IPS-NIHi11 (cell line): ENCODE measurements at regions not wholly inside any gene's neighbourhood (a gene's known extent, or its start where the extent isn't known, plus 50 kb on each side); places are given as distances from the start of the nearest gene placed in this dataset.

Source experiments
- DNase-seq: peaks from one replicate; pipeline ENCODE4 v3.0.0; 2012; ENCODE audit warnings: mixed read lengths, low spot score

DNA sequence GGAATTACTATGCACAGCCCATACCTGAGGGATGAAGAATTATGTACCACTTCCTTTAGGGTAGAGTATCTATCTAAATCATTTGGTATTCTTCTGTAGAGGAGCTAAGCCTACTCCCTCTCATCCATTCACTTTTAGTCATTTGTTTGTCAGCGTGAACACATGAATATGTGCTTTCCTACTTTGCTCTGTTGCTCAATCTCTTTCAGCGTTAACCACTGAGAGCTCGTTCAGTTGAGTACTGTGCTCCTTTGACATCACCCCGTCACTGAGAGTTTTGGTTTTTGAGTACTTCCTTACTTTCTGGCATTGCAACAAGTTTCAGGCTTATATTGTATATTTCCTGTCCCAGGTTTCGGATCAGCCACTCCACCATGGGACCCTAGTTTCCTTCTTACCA, 700.6 kb downstream of the NLGN4X start:
- no peak for DNase-seq

DNA sequence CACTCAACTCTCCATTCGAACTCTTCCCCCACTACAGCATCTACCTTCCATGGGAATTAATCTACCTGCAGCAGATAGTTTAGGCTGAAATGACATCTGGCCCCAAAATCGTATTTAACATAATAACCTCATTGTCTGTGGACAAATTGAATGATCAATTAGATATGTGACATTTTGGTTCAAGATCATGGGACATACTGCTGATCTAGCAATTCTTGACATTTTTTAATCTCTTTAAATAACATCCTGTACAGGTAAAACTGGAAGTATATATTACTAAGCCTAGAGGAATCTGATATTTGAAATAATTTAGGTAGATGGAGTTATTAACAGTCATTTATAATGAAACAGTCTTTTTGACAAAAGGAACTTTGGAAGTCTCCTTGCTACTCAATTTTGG, 702.5 kb downstream of the NLGN4X start:
- DNase-seq: no peak

DNA sequence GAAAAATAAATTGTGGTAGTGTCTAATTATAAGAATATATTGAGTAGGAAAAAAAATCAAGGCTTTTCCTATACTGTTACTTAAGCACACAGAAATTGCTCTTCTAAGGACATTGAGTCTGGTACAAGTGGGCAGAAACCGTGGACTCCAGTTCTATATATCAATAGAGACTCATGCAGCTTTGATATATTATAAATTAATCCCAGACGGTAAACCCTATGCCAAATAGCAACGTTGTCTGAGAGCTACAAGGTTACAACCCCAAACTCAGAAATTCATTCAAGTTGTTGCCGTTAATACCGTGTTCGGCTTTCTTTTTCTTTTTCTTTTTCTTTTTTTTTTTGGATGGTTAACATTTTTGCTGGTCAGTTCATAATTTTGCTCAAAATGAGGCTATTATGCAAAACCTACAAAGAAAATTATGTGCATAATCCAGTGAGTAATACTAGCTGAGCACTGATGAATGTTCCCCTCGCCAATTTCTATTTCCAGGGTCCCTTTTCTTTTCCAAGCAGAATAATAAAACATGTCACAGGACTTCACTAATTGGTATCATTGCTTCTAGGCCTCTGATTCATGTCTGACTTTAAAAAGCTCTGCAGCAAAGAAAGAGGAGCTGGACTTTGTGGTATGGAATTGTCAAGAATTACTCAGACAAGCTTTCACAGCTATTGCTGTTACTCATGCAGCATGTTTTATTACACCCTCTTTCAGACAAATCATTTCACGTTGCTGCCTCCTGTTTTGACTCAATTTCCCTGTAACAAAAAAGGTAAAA, 737.7 kb downstream of the NLGN4X start:
- DNase-seq: no peak

DNA sequence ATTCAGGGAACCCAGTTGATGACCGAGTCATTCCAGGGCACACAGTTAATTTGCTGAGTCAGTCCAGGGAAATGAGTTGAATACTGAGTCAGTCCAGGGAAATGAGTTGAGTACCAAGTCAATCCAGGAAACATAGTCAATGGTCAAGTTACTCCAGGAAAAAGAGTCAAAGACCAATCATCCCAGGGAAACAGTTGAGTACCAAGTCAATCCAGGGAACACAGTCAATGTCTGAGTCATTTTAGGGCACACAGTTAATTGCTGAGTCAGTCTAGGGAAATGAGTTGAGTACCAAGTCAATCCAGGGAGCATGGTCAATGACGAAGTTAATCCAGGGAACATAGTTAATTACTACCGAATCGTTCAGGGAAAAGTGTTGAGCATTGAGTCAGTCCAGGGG, 754.4 kb downstream of the NLGN4X start:
- DNase-seq: no peak

DNA sequence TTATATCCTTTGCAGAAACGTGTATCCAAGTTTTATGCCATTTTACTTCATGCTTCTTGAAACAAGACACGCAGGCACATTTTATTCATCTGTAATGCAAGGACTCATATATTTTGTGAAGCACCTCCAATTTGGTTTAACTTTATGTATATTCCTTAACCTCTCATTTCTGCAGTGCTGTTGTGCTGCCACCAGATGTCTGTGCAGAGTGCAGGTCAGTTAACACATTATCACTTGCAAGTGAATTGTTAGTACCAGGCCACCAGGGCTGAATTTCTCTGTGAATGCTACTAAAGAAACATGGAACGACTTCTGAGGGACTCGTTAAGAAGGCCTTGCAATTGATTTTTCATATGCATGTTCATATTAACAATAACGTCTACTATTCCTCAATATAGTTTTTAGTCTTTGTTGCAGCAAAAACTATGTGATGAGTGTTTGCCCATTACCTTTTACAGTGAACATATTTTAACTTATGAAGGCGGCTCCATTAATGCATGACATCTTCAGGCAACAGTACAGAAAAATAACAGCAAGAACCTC, 770.3 kb downstream of the NLGN4X start:
- DNase-seq: peak; percentile 3

DNA sequence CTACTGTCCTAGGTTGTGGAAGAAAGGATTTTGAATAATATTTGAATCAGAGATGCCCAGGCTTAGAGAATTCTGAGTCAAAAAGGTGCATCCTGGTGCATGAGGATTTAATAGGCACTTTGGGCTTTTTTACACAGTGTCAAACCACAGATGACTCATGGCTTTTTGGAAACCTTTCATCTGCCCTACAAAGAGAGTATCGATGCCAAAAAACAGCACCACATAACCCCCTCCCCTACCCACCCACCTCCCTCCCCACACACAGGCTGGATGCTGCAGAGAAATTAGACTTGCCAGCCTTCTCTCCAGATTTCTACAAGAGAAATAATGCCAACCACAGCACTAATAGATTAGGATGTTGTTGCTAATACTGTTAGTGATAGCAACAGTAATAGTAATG, 779.3 kb downstream of the NLGN4X start:
- DNase-seq: no peak

DNA sequence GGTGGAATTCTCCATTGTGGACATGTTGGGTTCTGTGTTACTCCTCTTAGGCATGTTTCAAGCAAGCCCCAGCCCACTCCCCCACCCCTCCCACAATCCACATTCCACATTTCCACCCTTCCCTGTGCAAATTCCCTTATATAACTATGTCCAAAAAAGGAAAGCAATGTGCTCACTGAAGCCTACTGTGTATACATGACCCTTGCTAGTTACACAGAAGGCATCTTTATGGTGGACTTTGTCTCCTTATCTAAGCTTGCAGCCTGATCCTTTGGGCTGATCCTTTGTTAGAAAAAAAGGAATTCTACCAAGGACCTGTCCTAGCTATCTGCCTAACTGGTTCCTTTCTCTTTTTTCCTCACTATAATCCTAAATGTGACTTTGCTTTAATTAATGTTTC, 796.8 kb downstream of the NLGN4X start:
- DNase-seq: no peak

DNA sequence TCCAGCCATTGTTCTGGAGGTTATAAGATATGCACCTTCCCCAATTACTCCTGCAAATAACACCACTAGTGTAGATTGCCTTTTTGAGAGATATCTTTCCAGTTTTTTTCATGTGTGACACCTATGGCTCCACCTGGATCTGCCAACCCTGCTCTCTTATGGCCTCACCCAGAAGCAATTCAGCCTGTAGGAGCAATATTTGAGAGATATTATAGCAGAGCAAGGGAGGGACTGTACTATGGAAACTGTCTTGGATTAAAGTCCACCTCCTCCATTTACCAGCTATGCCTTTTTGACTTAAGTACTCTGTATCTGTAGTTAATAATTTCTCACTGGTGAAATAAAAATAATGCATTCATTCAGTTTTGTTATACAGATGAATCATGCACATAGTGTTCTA, 803.5 kb downstream of the NLGN4X start:
- no peak for DNase-seq

DNA sequence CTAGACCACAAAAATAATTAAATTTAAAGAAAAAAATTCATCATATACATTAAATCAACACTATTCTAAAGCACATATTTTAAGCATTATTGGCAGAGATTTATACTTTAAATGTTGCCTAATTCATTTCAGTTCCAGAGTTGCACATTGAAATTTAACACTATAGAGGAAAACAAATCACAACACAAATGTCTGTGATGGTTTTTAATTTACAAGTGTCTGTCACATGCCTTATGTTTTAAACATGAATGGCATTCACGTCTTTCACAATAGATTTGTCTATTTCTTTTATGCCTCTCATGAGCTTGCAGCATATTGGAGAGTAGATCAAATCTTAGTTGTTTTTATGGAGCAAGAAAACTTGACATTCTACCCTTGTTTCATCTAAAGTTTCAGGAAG, 811.3 kb downstream of the NLGN4X start:
- DNase-seq: no peak

DNA sequence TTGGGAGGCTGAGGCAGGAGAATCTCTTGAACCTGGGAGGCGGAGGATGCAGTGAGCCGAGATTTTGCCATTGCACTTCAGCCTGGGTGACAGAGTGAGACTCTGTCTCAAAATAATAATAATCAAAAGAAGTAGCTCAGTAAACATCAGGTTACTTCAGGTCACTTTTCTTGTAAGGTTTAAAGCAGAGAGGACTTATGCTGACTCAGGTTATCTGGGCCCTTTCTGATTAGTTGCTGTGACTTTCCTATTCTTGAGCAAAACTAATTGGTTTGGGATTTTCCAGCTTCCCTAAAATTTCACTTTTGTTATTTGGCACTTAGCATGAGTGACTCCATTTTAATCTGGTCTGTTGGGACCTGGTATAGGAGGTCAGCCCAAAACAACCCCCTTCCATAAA, 812.9 kb downstream of the NLGN4X start:
- DNase-seq: no peak

DNA sequence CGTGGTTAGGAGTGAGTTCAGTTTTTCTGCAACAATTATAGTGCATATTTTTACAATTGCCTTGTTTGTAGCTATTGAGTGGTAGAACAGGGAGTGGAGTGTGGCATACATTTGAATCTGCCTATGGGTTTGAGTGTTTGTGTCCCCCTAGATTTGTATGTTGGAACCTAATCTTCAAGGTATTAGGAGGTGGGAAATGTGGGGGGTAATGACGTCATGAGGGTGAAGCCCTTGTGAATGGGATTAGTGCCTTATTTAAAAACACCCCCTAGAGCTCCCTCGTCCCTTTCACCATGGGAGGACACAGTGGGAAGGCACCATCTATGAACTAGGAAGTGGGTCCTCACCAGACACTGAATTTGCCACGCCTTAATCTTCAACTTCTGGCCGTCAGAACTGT, 819.6 kb downstream of the NLGN4X start:
- no peak for DNase-seq

DNA sequence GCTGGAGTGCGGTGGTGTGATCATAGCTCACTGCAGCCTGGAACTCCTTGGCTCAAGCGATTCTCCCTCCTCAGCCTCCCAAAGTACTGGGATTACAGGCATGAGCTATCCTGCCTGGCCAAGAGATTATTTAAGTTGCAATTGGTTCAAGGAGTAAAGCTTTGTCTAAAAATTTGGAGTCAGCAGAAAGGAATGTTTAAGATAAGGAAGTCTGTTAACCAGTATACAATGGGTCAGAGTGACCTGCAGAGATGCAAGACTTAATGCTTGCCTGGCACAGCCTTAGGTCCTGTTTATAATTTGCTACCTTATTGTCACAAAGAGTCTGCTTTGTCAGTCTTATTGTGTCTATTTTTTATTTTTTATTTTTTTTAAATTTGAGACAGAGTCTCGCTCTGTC, 826.2 kb downstream of the NLGN4X start:
- no peak for DNase-seq

DNA sequence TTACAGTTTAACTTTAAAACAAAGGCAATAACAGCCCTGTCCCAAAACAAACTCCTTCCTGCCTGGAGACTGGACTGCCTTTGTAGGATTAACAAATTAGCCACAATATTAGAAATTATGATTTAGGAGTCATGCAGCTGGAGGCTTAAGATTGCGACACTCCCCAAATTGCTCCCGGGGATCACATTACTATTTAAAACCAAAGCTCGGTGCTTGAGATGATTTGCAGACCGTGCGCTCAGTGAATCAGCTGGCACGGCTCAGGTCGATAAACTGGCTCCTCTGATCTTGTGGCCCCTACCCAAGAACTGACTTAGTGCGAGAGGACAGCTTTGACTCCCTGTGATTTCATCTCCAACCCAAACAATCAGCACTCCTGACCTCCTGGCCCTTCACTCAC, 829.3 kb downstream of the NLGN4X start:
- no peak for DNase-seq

DNA sequence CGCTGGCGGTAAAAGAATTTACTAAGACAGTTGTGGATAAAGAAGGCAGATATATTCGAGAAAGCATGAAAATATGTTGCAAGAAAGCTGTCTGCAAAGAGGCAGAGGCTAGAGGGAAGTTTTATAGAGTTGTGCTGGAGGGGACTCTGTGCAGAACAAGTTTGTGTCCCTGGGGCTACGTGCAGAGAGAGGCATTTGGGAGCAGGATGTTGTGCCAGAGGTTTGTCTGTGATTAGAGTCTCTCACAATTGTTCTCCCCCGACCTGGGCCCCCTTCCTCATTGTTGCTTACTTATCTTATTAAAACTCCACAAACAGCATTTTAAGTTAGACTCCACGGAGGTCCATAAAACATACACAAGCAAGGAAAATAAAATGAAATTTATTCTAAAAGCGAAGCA, 831.3 kb downstream of the NLGN4X start:
- no peak for DNase-seq

DNA sequence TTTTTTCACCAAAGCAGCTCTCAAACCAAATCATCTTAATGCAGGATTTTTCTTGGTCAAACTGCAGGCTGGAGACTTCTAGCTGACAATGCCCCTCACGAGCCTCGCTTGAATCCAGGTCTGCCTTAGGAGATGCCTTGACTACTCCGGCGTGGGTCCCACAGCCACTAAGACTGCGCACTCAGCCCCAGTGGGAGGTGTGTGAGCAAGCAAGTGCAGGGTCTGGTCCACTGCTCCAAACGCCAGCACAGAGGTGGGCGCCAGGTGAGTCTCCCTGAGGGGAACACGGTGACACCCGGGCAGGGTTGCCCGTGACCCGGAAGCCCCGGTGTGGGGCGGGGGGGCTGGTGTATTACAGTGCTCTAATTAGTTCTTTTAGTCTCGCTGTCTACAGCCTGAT, 838.3 kb downstream of the NLGN4X start:
- DNase-seq: no peak

DNA sequence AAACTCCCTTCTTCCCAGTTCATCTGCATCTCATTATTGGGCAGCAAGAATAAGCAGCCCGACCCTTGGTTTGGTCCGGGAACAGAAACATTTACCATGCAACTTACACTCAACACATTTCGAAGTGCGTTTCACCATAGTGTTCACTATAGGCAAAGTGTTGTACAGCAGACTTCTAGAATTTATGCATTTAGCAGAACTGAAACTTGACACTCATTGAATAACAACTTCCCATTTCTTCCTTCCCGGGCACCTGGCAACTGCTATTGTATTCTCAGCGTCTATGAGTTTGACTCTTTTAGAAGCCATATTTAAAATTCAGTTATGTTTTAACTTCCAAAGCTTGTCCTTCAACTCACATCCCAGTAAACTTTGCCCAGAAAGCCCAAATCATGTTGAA, 840.6 kb downstream of the NLGN4X start:
- no peak for DNase-seq

DNA sequence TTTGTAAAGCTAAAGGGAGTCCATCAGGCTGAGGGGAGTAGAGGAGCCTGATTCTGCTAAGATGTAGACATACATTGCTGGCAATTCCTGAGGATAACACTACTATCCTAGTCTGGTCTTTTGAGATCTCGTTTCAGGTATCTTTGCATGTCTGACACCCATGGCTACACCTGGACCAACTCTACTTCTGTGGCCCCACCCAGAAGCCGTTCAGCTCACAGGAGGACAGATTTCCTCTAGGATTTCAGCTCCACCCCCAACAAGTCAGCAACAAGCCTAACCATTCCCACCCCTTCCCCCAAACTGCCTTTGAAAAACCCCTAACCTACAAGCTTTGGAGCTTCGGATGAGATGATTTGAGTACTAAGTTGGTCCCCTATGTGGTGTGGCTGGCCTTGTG, 848.2 kb downstream of the NLGN4X start:
- no peak for DNase-seq

DNA sequence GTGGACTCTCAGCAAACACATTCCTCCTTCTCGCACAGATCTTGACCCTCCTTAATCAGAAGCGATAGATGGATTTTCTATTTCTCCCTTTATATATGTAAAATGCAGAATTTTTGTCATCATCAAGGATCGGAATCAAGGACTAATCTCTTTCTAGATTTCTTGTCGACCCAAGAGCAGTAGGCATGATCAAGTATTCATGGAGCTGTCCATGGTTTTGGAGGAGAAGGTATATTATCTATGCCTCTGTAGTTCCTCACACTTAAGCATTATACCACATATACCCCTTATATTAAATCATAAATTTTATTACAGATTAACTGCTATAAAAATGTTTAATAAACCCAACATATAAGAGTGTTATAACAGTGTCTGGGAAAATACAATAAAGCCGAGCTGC, 886.8 kb downstream of the NLGN4X start:
- no peak for DNase-seq

DNA sequence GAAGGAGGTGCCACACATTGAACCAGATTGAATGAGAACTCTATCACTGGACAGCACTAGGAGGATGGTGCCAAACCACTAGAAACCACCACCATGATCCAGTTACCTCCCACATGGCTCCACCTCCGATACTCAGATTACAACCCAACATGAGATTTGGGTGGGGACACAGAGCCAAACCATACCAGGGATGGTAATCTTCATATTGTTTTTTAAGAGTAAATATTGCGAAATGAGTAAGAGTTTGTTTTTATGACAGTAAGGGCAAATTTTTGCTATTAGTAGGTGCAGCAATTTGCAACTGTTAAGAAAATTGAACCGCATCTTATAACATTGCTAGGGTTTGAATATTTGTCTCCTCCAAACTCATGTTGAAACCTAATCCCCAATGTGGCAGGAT, 891.5 kb downstream of the NLGN4X start:
- no peak for DNase-seq

DNA sequence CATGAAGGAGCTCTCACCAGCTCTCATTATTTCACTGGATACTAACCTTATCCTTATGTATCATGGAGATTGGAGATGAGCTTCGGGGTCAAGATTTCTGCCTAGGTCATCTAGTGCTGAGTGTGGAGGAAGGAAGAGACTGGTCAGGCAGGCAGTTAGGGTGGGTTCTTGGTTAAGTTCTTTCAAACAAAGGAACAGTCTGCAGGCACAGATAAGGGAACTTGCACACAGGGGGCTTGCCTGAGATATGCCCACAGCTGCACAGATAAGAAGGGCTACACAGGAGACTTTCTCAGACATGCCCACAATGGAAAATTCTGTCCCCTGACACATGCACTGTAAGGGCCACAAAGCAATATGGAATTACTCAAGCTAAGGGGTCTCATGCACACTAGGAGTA, 904.1 kb downstream of the NLGN4X start:
- DNase-seq: no peak

DNA sequence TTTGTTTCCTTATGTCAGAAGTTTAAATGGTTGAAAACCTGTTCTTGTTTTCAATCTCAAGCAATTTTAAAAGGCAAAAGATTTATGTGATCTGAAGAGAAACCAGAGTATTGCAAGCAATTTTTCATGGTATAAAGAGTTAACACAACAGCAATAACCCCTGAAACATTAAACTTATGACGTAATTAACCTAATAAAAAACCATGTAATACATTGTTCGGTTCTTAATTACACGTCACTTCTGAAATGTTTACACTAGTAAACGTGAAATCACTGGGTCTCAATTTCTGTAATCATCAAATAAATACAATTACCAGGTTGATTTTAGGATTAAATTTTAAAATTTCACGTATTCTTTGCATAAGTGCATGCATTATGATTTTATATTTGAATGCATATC, 914.5 kb downstream of the NLGN4X start:
- no peak for DNase-seq

DNA sequence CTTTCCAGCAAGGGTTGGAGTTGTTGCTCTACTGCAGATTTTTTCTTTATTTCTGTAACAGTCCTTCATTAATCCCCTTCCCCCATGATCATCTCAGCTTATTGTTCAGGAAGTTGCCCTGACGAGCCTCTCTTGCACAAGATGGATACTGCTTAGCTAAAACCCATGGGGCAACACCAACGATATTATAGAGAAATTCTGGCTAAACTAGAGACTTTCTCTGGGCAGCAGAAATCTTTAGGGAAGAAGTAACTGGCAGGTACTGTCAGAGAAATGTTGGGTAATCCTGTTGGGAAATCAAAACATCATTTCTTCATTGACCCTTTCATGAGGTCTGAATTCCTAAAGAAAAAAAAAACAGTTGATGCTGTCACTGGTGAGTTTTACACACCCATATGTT, 921.3 kb downstream of the NLGN4X start:
- DNase-seq: no peak

DNA sequence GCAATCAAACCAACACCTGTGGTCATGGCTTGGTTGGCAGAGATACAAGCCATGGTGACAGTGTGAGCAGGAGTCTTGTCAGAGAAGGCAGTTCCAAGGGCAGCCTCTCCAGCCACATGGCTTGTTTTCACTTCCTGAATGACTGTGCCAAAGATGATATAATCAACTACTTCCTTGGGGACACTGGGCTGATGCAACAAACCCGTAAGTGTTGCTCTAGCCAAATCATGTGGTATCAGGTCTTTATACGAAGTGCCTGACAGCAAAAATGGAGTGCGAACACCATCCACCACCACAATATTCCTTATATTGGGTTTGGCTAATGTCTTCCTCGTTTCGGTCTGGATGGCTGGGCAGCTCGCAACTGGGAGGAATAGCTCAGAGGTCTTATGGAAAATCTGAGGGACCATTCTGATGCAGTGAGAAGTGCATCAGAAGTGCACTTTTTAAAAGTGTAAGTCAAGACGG, 922.0 kb downstream of the NLGN4X start:
- no peak for DNase-seq

DNA sequence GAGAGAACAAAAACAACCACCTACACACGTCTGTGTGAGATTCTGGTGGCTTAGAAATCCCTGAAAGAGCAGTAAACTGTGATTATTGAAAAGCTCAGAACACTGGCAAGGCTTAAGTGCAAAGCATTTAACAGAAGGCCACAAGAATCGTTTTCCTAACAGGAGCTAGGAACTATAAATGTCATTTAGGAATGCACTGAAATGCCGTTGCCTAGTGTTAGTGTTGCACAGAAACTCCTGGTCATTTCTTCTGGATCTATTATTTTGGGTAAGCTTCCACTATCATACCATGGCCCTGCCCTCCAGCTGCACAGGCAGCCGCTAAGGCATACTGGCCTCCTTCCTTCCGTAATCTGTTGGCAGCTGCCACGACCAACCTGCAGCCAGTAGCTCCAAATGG, 923.2 kb downstream of the NLGN4X start:
- DNase-seq: no peak
